ENCODE measurements at regions not wholly inside any gene's neighbourhood (a gene's known extent, or its start where the extent isn't known, plus 50 kb on each side); places are given as distances from the start of the nearest gene placed in this dataset.

GRCh38 chr10:108436096-108436495 lies 1271.6 kb upstream of the SORCS1 start:
- H3K9me3 ChIP-seq (ENCODE audit: insufficient read depth, low read depth, low read length): no peaks in the 10 kb centered on the region
- H2AFZ ChIP-seq (ENCODE audit: low read length): no peak overlapping the region
- H3K4me1 ChIP-seq (ENCODE audit: insufficient read depth, low read length, poor library complexity, severe bottlenecking): no peaks in the 10 kb centered on the region
- H3F3A ChIP-seq (ENCODE audit: low read depth): no peaks in the 10 kb centered on the region
- no peaks in the 10 kb centered on the region for H4K20me1 ChIP-seq (ENCODE audit: insufficient read depth, low read length, poor library complexity, severe bottlenecking)
- TF ChIP-seq EZH2phosphoT487 (IDR thresholded peaks at IDR 0.05; ENCODE audit: borderline replicate concordance) (no peak), CTCF (conservative IDR thresholded peaks at IDR 0.05; ENCODE audit: low read length) (no peak)
- no peak overlapping the region for H3K4me3 ChIP-seq (ENCODE audit: low read length, poor library complexity, severe bottlenecking)
- H3K9me2 ChIP-seq (replicated peaks; ENCODE audit: low read depth, low read length): no peaks in the 10 kb centered on the region
- no peaks in the 10 kb centered on the region for H3K27me3 ChIP-seq (ENCODE audit: insufficient read depth, low read length, poor library complexity, severe bottlenecking)
- no peak overlapping the region for H3K9ac ChIP-seq (ENCODE audit: low read depth, low read length, poor library complexity, severe bottlenecking)
- H3K4me2 ChIP-seq (ENCODE audit: low read depth, low read length, poor library complexity, severe bottlenecking): no peak overlapping the region
- H3K79me2 ChIP-seq (ENCODE audit: insufficient read depth, low read length): no peaks in the 10 kb centered on the region
- H3K36me3 ChIP-seq (ENCODE audit: insufficient read depth, low read length): no peaks in the 10 kb centered on the region

- TF ChIP-seq EZH2phosphoT487 (IDR thresholded peaks at IDR 0.05; ENCODE audit: borderline replicate concordance) (no peak), CTCF (conservative IDR thresholded peaks at IDR 0.05; ENCODE audit: low read length) (no peak)
- H2AFZ ChIP-seq (ENCODE audit: low read length): no peak overlapping the region
- no peaks in the 10 kb centered on the region for H3K36me3 ChIP-seq (ENCODE audit: insufficient read depth, low read length)
- H3K9me3 ChIP-seq (ENCODE audit: insufficient read depth, low read depth, low read length): no peaks in the 10 kb centered on the region
- H3K4me2 ChIP-seq (ENCODE audit: low read depth, low read length, poor library complexity, severe bottlenecking): no peak overlapping the region
- H3K27me3 ChIP-seq (ENCODE audit: insufficient read depth, low read length, poor library complexity, severe bottlenecking): no peaks in the 10 kb centered on the region
- H4K20me1 ChIP-seq (ENCODE audit: insufficient read depth, low read length, poor library complexity, severe bottlenecking): no peaks in the 10 kb centered on the region
- H3K9me2 ChIP-seq (replicated peaks; ENCODE audit: low read depth, low read length): no peaks in the 10 kb centered on the region
- H3F3A ChIP-seq (ENCODE audit: low read depth): no peaks in the 10 kb centered on the region
- no peak overlapping the region for H3K4me3 ChIP-seq (ENCODE audit: low read length, poor library complexity, severe bottlenecking)
- H3K9ac ChIP-seq (ENCODE audit: low read depth, low read length, poor library complexity, severe bottlenecking): no peak overlapping the region
- H3K4me1 ChIP-seq (ENCODE audit: insufficient read depth, low read length, poor library complexity, severe bottlenecking): no peaks in the 10 kb centered on the region
- H3K79me2 ChIP-seq (ENCODE audit: insufficient read depth, low read length): no peaks in the 10 kb centered on the region
Measured at GRCh38 chr10:108434559-108435252, 1270.2 kb upstream of the SORCS1 start.

GRCh38 chr10:108427146-108427545 lies 1262.6 kb upstream of the SORCS1 start:
- no peaks in the 10 kb centered on the region for H3K36me3 ChIP-seq (ENCODE audit: insufficient read depth, low read length)
- no peaks in the 10 kb centered on the region for H3F3A ChIP-seq (ENCODE audit: low read depth)
- no peaks in the 10 kb centered on the region; the same call in 1 of the 2 replicates for H3K9me3 ChIP-seq (ENCODE audit: insufficient read depth, low read depth, low read length)
- no peaks in the 10 kb centered on the region for H3K79me2 ChIP-seq (ENCODE audit: insufficient read depth, low read length)
- no peak overlapping the region for H3K4me3 ChIP-seq (ENCODE audit: low read length, poor library complexity, severe bottlenecking)
- no peak for TF ChIP-seq EZH2phosphoT487 (IDR thresholded peaks at IDR 0.05; ENCODE audit: borderline replicate concordance)
- no peak for TF ChIP-seq CTCF (conservative IDR thresholded peaks at IDR 0.05; ENCODE audit: low read length)
- H3K27me3 ChIP-seq (ENCODE audit: insufficient read depth, low read length, poor library complexity, severe bottlenecking): no peaks in the 10 kb centered on the region
- no peak overlapping the region for H2AFZ ChIP-seq (ENCODE audit: low read length)
- no peaks in the 10 kb centered on the region for H3K4me1 ChIP-seq (ENCODE audit: insufficient read depth, low read length, poor library complexity, severe bottlenecking)
- no peak overlapping the region for H3K4me2 ChIP-seq (ENCODE audit: low read depth, low read length, poor library complexity, severe bottlenecking)
- H4K20me1 ChIP-seq (ENCODE audit: insufficient read depth, low read length, poor library complexity, severe bottlenecking): no peaks in the 10 kb centered on the region
- H3K9ac ChIP-seq (ENCODE audit: low read depth, low read length, poor library complexity, severe bottlenecking): no peak overlapping the region
- no peaks in the 10 kb centered on the region for H3K9me2 ChIP-seq (replicated peaks; ENCODE audit: low read depth, low read length)

Data from Loucy (cell line).